HL-60 (cell line): ENCODE measurements at regions not wholly inside any gene's neighbourhood (a gene's known extent, or its start where the extent isn't known, plus 50 kb on each side); places are given as distances from the start of the nearest gene placed in this dataset.

Experiments
- CTCF ChIP-seq: IDR thresholded peaks from one replicate; pipeline ENCODE4 v1.5.1; 2011; ENCODE audit warnings: low read length, control low read depth, inconsistent platforms; ENCODE audit not compliant: insufficient read depth
- GABPA ChIP-seq: IDR thresholded peaks from 2 replicates; pipeline ENCODE4 v1.6.1; 2012; ENCODE audit warnings: low read depth
- POLR2AphosphoS5 ChIP-seq: IDR thresholded peaks from 2 replicates; pipeline ENCODE4 v1.6.1; 2012; ENCODE audit warnings: low read depth
- SPI1 ChIP-seq: IDR thresholded peaks from 2 replicates; pipeline ENCODE4 v1.6.1; 2012; ENCODE audit warnings: low read depth, mild to moderate bottlenecking, borderline replicate concordance
- TF ChIP-seq, protein P1 (sequence below): IDR thresholded peaks from 2 replicates; pipeline ENCODE4 v1.6.1; 2012; ENCODE audit warnings: low read depth; ENCODE audit not compliant: insufficient replicate concordance

- TF ChIP-seq CTCF (no peak), SPI1 (no peak), GABPA (no peak), POLR2AphosphoS5 (no peak)
- TF ChIP-seq, protein P1, sequence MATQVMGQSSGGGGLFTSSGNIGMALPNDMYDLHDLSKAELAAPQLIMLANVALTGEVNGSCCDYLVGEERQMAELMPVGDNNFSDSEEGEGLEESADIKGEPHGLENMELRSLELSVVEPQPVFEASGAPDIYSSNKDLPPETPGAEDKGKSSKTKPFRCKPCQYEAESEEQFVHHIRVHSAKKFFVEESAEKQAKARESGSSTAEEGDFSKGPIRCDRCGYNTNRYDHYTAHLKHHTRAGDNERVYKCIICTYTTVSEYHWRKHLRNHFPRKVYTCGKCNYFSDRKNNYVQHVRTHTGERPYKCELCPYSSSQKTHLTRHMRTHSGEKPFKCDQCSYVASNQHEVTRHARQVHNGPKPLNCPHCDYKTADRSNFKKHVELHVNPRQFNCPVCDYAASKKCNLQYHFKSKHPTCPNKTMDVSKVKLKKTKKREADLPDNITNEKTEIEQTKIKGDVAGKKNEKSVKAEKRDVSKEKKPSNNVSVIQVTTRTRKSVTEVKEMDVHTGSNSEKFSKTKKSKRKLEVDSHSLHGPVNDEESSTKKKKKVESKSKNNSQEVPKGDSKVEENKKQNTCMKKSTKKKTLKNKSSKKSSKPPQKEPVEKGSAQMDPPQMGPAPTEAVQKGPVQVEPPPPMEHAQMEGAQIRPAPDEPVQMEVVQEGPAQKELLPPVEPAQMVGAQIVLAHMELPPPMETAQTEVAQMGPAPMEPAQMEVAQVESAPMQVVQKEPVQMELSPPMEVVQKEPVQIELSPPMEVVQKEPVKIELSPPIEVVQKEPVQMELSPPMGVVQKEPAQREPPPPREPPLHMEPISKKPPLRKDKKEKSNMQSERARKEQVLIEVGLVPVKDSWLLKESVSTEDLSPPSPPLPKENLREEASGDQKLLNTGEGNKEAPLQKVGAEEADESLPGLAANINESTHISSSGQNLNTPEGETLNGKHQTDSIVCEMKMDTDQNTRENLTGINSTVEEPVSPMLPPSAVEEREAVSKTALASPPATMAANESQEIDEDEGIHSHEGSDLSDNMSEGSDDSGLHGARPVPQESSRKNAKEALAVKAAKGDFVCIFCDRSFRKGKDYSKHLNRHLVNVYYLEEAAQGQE: no peak
These were observed 976.6 kb upstream of the SEMA6A start for GRCh38 chr5:117551236-117551635.
